ENCODE measurements at regions not wholly inside any gene's neighbourhood (a gene's known extent, or its start where the extent isn't known, plus 50 kb on each side); places are given as distances from the start of the nearest gene placed in this dataset.

DNA sequence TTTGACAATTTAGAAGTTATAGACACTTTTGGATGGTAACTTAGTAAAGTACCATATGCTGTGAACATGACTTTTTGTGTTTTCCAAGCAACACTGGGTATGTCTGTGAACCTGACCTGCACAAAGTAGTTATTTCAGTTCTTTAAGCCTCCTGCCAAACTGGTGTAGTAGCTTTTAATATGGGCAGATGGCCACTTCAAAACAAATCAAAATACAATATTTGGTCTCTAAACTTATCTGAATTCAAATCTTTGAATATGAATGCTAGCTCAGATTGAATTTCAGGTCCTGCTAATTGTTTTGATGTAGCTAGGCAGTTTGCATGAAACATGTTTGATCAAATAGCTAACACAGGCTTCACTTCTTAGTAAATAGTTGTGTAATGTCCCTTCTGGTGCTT, 1176.7 kb upstream of the CDH9 start:
- no peak for DNase-seq

DNA sequence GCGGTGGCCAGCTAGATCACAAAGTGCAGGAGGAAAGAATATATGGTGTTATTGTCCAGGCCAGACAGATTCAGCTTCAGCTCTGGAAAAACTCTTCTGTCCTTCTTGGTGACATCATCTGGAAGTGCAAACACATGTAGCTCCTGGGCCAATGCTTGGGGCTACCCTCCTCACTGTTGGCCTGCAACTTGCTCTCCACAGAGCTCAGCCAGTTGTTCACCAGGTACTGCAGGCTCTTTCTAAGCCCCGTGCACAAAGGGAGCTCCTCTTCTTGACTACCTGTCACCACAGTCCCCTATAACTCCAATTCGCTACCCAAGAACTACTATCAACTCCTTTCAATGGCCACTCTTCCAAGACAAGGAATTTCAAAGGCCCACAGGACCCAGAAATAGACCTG, 1175.9 kb upstream of the CDH9 start:
- no peak for DNase-seq

DNA sequence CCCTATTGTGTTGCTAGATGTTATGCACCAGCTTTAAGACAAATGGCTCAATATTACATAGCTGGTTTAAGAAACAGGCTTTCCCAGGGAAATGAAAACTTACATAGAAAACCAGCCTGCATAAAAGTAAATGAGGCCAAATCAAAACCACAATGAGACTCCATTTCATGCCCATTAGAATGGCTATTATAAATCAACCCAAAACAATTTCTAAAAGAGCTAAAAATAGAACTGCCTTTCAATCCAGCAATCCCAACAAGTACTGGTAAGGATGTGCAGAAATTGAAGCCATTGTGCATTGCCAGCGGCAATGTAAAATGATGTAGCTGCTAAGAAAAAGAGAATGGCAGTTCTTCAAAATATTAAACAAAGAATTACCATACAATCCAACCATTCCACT, 1170.0 kb upstream of the CDH9 start:
- DNase-seq, result no peak

DNA sequence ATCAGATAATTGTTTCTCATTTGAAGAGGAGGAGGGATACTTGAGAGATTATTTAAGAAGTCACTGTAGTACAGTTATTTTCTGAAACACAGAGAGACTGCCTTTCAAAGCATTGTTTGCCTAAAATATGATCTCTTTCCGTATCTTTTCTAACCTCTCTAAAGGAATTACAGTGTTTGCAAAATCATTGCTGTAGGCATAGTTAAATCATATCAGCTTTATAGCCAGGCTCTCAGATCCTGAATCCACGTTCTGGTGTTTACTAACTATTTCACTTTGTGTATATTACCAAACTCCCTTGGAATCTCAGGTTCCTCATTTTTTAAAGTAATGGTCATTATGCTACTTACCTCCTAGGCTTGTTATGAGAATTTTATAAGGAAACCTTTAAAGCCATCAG, 1151.6 kb upstream of the CDH9 start:
- DNase-seq, result no peak

DNA sequence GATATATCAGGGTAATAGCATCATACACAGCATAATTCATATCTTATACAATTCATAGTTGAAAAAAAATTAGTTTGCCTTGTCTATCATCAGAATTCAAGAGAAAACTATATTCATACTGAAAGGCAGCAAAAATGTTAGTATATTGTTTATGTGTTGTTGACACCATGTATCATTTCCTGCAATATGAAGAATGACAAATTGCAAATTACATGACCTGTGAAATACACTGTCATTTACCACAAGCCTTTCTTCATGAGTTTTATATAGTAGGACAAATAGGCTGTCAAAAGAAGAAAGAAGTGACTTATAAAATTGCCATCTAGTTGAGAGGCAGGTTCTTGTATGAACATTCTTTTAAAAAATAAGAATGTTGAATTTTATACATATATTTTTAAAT, 1136.3 kb upstream of the CDH9 start:
- no peak for DNase-seq

DNA sequence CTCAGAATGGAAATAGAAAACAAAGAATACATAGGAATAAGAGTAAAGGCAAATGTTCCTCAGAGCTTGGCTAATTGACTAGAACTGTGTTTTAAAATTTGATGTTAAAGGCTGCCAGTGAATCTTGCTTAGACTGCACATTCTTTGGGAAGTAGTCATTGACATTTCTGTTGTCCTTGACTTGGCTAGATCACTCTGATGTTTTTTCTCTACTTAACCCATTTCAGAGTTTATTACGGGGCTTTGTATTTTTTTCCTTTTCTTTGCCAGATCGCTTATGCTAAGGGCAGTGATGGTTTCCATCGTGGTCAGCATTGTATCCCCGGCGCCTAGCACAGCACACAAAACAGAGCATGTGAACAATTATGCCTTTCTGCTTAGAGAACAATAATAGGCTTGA, 1126.7 kb upstream of the CDH9 start:
- DNase-seq, result no peak

DNA sequence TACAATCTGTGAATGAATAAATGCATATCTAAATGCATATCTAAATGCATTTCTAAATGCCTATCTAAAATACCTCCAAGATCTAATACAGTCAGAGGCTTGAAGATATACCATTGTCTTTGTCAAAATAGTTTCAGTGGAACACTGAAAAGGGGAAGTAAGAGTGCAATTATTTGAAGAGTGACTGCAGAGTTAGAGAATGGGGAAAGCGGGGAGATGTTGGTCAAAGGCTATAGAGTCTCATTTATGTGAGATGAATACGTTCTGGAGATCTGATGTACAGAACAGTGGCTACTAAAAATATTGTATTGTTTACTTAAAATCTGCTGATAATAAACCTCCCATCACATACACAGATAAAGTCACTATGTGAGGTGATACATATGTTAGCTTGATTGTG, 1126.2 kb upstream of the CDH9 start:
- DNase-seq, result no peak

DNA sequence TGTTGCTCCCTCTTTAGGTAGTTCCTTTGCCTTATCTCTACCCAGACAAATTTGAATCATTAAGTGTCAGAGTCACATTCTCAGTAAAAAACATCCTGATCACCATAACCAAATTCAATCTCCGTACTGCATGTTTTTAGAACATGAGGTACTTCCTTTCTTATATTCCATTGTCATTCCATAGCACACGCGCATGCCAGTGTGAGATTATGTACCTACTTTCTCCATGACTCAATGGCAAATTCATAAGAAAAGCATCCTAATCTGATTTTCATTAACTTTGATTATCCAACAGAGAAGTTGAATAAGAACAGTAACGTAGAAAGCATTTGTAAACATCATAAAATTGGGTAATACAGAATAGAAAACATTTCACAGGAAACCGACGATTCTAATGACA, 1118.6 kb upstream of the CDH9 start:
- no peak for DNase-seq

DNA sequence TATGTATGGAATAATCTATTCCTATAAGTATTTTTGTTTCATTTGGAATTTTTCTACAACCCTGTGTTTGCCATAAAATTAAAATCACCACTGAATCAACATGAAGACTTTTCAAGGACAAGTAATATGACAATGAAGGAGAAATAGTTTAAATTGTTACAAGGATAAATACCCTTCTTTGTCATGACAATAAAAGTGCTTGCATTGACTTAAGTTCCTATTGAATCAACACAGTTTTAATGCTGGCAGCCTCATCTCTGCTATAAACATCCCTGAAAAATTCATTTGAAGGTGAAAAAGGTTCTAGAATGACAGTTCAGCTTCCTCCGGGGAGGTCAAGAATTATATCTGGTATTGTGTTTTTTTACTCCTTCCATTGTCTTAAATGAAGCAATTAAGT, 1105.1 kb upstream of the CDH9 start:
- no peak for DNase-seq

DNA sequence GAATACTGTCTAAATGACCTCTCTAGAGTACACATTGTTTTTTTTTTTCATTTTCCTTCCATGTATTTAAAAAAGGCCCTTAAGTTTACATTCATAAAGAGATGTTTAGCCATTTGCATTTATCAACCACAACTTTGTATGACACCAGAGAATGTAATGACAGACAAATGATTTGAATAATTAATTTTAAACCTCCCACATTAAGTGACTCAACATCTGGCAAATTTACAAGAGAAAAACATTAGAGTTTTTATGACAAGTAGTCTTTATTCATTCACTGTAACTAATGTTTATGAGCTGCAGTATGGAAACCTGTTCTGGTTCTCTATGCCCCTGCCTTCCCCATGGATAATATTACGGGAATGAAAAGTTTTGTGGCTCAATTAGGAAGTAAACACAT, 1093.8 kb upstream of the CDH9 start:
- DNase-seq, result no peak

DNA sequence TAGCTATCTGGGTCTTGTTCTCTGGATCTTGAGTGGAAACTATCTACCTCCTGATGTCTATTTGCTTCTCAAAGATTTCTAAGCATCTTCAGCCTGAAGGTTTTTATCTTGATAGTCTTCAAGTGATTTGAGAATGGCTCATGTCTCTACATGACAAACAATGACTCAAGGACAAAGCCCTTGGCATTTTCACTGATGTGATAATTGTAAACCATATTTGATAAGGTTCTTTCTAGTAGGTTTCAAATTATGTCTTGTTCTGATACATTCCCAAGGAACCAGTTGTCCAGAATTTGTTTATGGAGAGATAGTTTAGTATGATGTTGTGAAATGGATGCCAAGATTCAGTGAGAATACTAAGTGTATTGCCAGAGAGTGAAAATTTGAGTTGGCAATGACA, 1079.3 kb upstream of the CDH9 start:
- no peak for DNase-seq

DNA sequence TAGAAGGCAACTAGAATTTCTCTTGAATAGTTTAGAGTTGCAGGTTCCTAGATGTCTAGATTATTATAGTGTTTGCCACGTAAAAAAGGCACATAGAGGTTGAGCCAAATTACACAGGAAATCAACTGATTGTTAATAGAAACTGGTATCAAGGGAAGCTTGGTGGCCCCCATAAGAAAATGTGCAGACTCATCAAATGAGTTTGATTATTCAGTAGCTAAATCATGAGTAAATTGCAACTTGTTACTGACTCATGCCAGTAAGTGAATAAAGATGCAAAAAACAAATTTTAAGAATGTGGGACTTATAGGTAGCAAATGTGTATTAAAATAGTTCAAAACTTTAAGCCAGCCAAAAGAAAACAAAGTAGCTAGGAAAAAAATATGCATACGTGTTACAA, 1078.9 kb upstream of the CDH9 start:
- no peak for DNase-seq

DNA sequence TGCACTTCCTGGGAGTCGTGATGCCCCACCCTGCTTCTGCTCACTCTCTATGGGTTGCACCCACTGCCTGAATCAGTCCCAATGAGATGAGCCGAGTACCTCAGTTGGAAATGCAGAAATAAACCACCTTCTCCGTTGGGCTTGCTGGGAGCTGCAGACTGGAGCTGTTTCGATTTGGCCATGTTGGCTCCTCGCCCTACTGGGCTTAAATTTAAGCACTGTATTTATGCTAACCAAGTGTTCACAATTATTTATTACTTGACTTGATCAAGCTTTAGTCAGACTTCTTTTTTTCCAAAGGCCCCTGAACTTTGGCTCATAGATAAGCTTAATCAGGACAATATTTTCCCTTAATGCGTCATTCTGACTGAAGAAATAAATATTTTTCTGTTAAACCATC, 1072.4 kb upstream of the CDH9 start:
- no peak for DNase-seq

DNA sequence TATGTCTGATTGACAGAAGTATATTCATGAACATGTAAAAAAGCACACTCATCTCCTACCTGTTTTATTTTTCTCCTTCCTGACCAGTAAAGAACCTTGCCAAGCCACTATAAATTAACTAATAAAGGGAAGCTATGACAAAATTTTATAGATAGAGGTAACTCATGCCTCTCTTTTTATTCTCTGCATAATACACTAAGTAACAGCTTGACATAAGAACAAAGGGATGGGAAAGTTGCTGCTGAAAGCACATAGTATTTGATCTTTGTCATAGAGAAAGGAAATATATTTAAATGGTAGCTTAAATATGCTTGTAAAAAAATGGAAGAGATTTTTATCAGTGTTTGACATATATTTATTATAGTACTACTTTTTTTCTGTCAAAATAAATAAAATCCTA, 1065.7 kb upstream of the CDH9 start:
- DNase-seq, result no peak

DNA sequence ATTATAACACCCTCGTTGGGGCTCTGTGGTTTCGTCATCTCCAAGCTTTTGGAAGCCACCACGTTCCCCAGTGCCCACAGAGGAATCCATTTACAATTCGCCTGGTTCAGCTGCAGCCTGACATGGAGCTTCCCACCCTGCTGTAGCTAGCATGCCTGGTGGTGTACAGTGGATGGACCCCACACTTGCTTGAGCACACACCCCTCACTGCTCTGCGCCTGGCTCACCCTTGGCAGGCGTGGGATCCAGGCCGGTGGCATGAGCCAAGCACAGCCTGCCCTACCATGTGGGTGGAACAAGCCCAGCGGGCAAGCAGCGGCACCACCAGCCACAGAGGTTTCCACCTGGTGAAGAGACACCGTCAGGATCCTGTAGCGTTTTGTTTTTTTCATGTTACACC, 1045.7 kb upstream of the CDH9 start:
- DNase-seq, result no peak

DNA sequence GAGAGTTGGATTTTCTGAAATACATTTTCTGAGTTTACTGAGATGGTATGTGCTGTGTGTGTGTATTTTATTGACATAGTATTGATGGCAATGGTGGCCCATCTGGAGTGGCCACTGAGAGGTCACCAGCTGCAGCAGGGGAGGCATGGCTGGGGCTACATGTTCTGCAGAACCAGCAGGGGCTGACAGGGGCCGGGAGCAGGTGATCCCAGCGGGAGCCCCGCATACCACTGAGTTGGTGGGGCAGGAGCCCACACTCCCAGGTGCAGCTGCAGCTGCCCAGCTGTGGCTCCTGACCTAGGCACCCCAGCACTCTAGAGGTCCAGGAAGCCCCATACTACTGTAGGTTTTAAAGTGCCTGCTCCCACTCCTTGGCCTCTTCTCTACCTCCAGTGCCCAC, 1044.2 kb upstream of the CDH9 start:
- no peak for DNase-seq

DNA sequence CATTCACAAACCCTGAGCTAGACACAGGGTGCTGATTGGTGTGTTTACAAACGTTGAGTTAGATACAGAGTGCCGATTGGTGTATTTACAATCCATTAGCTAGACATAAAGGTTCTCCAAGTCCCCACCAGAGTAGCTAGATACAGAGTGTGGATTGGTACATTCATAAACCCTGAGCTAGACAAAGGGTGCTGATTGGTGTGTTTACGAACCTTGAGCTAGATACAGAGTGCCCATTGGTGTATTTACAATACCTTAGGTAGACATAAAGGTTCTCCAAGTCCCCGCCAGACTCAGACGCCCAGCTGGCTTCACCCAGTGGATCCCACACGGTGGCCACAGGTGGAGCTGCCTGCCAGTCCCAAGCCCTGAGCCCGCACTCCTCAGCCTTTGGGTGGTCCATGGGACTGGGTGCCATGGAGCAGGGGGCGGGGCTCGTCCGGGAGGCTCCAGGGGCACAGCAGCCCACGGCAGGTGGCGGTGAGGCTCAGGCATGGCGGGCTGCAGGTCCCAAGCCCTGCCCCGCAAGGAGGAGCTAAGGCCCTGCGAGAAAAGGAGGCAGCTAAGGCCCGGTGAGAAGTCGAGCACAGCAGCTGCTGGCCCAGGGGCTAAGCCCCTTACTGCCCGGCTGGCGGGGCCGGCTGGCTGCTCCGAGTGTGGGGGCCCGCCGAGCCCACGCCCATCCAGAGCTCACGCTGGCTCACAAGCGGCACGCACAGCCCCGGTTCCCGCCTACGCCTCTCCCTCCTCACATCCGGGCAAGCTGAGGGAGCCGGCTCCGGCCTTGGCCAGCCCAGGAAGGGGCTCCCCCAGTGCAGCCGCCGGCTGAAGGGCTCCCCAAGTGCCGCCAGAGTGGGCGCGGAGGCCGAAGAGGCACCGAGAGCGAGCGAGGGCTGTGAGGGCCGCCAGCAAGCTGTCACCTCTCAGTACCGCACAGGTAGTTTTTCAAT, 1039.2 kb upstream of the CDH9 start:
- no peak for DNase-seq

DNA sequence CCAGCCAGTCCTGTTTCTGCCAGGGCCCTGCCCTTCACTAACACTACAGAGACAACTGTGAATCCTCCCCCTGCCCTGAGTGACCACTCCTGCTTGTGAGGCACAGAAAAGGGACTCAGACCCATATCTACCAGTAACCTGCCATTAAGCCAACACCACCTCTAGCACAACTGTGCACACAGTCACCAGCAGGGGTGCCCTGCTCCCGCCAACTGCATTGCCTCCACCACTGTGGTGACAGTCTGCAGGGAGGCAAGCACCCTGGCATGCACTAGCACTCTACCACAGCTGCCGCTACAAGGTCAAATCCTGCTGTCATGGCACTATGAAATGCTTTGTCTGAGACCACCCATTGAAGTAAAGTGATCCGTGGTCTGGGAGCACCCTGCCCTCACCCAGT, 1028.5 kb upstream of the CDH9 start:
- DNase-seq, result no peak

DNA sequence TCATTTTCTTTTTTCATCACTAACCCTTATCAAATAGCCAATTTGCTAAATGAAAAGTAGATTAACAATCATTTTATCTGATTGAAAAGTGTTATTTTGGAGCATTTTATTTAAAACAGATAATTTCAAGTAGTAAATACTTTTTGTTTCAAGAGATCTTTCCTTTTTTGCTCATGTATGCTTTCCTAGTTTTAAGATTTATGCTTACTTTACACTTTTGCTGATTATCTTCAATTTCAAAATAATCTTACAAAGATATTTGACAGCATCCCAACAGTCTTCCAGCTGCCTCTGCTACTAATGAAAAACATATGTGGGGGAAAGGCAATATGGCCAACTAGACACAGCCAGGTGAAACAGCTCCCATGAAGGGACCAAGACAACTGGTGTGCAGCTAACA, 1027.3 kb upstream of the CDH9 start:
- DNase-seq, result no peak

DNA sequence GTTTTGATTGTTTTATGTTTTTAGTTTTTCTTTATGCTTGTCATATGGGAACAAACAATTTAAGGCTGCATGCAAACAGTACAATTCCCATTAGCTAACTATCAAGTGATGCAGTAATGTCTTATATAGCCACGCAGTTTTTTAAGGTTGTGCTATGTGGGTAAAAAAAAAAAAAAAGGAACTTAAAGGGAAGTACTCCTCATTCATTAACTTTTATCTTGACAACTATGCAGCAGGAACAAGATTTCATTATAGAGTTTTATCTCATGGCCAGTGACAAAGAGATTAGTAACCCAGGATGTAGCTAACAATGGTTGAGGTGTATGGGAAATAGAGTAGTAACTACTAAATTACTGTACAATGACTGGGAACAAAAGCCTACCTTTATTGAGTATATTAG, 1008.2 kb upstream of the CDH9 start:
- DNase-seq, result no peak

DNA sequence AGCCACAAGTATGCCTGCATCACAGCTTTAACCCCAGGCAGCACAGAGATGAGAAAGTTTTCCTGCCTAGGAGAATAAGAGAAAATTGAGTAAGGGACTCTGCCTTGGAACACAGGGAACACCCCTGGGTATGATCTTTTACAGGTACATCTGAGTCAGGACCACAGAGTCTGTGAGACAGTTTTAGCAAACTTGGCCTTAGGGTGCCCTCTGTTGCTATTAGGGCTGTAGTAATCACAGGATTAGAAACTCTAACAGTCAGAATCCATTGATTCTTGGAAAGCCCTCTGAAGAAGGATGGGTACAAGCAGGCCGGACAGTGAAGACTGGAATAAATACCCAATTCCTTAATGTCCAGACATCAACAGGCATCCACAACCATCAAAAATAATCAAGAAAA, 989.5 kb upstream of the CDH9 start:
- no peak for DNase-seq

DNA sequence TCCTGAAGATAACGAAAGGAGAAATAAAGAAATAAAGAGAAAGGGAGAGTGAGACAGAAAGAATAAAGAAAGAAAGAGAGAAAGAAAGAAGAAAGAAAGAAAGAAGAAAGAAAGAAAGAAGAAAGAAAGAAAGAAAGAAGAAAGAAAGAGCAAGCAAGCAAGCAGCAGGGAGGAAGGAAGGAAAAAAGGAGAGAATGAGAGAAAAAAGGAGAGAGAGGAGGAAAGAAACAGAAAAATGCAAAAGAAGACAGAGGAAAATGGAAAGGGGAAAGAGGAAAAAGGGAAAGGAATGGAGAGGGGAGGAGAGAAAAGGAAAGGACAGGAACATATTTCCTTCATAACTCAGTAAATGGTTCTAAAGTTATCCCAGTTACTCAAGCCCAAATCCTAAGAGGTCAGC, 978.8 kb upstream of the CDH9 start:
- DNase-seq, result no peak

DNA sequence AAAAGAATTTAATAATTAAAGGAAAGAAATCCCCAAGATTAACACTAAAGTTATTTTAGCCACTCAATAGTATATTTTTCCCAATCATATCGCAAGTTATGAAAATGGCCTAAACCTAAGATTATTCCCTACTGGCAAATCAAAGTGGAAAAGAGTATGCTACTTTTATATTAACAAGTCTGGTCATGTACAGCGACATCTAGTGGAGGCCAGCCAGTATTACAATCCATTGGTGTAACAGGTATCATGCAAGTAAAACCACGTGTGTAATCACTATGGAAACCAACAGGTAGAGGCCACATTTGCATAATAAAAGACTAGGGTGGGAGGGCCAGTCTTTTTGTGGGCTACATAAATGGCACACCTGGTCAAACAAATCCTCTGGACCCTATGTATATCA, 976.4 kb upstream of the CDH9 start:
- DNase-seq, result no peak

DNA sequence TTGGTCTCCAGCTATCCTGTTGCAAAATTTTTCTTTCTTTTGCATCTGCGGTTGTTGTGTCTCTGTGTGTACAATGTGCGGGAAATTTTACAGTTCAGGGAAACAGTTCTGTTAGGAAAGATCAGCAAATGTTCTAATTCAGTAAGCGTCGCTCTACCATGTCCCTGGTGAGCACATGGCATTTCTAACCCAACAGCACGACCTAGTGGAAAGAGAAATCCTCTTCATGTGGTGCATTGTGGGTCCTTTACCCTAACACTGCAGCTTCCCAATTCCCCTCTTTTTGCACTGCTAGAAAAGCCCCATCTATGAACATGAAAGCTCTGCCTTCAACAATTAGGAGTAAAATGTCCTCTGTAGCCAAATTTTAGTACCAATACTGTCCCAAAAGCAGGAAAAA, 974.2 kb upstream of the CDH9 start:
- DNase-seq, result no peak

DNA sequence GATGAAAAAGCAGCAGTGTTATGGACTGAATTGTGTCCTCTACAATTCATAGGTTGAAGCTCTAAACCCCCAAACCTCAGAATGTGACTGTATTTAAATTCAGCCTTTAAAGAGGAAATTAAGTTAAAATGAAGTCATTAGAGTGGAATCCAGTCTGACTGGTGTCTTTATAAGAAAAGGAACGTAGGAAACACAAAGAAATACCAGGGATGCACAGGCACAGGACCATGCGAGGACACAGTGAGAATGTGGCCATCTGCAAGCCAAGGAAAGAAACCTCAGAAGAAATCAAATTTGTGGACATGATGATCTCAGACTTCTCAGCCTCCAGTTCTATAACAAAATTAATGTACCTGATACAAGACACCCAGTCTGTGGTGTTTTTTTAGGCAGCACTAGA, 971.2 kb upstream of the CDH9 start:
- no peak for DNase-seq

Data from stimulated activated naive CD4-positive, alpha-beta T cell (primary cell).